NCI-H146 (cell line): ENCODE measurements at regions not wholly inside any gene's neighbourhood (a gene's known extent, or its start where the extent isn't known, plus 50 kb on each side); places are given as distances from the start of the nearest gene placed in this dataset.
"Not testable (repeated sequence)": the region's sequence is repeated elsewhere in the genome, so short reads cannot be mapped to it uniquely, and the experiment has no call there.

Source experiments
- DNase-seq: peaks from one replicate; lab custom pipeline; 2025; lab: John Stamatoyannopoulos, UW

DNA sequence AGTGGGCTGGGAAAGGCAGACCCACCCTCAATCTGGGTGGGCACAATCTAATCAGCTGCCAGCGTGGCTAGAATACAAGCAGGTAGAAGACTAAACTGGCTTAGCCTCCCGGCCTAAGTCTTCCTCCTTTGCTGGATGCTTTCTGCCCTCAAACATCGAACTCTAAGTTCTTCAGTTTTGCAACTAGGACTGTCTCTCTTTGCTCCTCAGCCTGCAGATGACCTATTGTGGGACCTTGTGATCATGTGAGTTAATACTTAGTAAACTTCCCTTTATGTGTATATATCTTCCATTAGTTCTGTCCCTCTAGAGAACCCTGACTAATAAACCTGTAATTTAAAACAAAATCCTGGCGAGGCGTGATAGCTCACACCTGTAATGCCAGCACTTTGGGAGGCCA is 51.8 kb upstream of the SLC39A8 start:
- not testable (repeated sequence) for DNase-seq

DNA sequence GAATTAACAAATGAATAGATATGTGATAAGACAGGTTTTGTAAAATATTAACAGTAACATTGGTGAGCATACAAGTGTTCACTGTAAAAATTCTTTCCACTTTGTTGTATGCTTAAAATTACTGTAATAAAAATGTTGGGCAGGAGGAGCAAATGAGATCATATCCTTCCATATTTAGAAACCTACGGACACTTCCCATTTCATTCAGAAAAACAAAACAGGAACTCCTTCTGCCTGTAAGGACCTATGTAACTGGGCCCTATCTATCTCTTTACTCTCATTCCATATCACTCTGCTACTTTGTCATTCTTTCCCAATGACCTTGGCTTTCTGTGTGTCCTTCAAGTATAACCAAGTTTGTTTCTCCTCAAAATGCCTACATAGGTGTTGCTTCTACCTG is 53.7 kb upstream of the SLC39A8 start:
- DNase-seq: no peak

GRCh38 chr4:102400898-102401297 is 55.6 kb upstream of the SLC39A8 start:
- DNase-seq: no peak

DNA sequence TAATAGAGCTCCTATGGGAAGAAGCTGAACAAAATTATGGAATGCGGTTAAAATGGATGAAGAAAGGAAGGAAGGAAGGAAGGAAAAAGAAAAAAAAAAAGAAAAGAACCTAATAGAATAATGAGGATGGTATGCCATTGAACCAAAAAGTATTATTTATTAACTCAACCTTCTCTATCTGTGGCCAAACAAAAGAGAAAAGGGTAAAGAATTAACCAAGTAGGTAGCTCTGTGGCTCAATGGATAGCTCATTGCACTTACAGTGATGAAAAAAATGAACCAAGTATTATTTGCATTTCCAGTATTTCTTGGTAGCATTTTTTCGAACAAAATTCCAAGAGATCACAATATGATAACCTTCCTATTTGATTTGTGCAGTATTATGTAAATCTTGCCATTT is 56.9 kb upstream of the SLC39A8 start:
- no peak for DNase-seq

GRCh38 chr4:102403116-102403515 is 57.8 kb upstream of the SLC39A8 start:
- no peak for DNase-seq

- DNase-seq: no peak
Measured at GRCh38 chr4:102404431-102404969, 59.2 kb upstream of the SLC39A8 start.

- DNase-seq: no peak
Measured at GRCh38 chr4:102405821-102406401, 60.6 kb upstream of the SLC39A8 start.

DNA sequence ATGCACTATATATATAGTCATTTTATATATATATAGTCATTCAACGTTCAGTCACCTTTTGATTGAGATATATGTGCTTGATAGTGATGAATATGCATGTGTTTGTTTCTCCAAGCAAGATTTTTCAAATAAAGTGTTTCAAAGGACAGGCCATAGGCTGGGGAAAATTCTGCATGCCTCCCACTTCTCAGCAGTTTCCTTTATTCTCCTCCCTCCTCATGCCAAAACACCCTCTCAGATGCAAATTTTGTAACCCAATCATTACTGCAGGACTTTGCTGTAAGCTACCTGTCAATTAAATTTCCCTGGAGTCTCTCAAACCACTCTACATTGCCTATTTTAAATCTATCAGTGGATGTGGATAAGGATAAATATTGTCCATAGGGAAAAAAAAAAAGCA is 65.6 kb upstream of the SLC39A8 start:
- not testable (repeated sequence) for DNase-seq

- DNase-seq: no peak
Measured at GRCh38 chr4:102411408-102411807, 66.1 kb upstream of the SLC39A8 start.

GRCh38 chr4:102416765-102417164 is 71.5 kb upstream of the SLC39A8 start:
- no peak for DNase-seq

DNA sequence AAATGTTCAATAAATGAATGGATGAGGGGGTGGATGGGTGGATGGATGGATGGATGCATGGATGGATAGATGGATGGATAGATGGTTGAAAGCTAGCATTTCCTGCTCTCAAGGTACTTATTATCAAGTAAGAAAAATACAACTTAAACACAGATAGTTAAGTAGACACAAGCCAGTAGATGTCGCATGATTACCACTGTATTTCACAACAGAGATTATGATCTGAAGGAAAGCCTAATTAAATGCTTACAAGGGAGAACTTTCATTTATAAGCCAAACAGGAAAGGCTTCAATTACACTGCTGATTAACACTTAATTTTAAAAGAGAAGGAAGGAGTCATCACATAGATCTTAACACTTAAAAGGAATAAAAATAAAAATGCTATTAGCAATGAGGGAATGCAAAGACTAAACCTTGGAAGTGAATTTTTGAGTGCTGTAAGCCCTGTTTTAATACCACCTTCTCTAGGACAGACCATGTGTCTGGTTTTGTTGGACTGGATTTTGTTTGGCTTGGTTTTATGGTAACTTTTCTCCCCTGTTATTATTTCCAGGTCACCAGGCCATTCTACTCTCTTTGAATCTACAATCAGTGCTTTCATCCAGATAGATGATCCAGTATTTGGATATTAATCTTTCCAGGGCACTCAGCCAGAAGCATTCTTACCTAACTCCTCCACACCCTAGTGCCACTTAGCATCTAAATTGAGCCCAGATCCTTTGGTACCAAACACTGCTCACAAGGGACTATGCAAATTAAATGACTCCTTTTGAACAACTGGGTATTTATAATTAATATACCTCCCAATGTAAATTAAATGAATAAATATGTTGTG is 75.5 kb upstream of the SLC39A8 start:
- no peak for DNase-seq

GRCh38 chr4:102422843-102423242 is 77.6 kb upstream of the SLC39A8 start:
- no peak for DNase-seq

DNA sequence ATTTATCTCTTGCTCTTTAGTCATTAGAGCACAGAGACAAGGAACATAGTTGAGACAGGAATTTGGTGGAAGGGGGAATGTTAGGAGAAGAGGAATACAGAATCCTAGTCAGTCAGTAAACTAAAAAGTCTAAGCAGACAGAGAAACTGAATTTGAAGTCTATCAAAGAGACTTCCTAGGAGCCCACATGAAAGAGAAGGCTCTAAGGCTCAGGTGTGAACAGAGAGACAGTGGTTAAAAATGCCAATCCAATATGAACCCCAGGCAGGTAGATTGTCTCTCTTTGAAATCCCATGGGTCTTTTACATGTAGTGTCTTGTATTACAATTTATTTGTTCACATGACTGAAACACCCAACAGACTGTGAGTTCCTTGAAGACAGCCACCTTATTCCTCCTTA is 77.8 kb upstream of the NFKB1 start:
- no peak for DNase-seq

DNA sequence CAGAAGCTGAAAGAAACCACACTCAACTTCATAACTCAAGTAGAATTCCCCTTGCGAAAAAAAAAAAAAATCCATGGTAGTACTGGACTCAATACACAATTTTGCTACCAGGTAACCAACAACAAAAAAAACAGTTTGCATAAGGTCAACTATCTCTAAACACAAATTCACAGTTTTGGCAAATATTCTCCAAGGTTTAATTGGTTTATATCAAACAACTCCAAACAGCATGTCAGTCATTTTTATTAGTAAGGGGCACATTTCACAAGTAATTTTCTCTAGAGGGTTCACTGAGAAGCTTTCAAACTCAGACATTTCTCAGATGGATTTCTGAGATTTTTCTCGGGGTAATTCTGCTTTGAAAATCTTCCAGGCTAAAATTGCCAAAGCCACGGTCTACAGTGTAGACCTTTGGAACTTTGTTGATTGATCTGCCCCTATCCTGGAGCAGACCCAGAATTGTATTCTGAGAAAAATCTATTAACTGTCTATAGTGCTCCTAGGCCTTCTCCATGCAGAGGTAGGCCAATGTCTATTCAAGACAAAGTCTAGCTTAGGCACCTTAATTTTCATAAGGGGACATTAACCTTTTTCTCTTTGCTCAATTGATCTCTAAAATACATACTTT is 73.7 kb upstream of the NFKB1 start:
- no peak for DNase-seq

- no peak for DNase-seq
Measured at GRCh38 chr4:102428122-102428521, 73.0 kb upstream of the NFKB1 start.

DNA sequence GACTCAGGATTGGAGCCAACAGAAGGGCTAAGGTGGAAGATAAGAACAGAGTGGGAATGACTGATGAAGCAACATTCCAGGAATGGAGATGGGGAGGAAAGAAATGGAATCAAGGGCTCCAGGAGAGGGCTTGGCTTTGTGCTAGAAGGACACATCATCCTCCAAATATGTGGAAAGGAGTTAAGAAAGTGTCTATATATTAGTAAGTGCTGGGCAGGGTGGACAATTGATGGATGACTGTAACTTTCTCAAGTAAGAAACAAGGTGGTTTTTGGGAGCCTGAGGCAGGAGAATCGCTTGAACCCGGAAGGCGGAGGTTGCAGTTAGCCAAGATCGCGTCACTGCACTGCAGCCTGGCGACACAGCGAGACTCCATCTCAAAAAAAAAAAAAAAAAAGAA is 71.6 kb upstream of the NFKB1 start:
- no peak for DNase-seq

- DNase-seq: no peak
Measured at GRCh38 chr4:102430461-102430910, 70.7 kb upstream of the NFKB1 start.

GRCh38 chr4:102431608-102431961 is 69.6 kb upstream of the NFKB1 start:
- no peak for DNase-seq

- DNase-seq: no peak
Measured at GRCh38 chr4:102437111-102437510, 64.0 kb upstream of the NFKB1 start.

GRCh38 chr4:102438396-102439235 is 62.5 kb upstream of the NFKB1 start:
- DNase-seq: no peak

DNA sequence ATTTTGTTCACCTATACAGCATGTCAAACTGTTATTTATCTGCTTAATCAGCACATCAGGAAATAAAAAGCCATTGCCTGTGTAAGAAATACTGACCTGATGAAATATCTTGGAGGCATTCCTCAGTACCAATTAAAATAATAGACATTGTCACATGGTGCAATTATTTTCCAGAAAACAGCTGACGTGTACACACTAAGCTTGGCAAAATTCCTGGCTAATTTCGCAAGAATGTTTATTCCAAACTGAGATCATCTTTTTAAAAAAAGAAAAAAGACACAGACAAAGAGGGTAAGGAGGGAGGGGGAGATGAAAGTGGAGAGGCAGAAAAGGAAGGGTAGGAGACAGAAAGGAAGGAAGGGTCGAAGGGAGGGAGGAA is 61.9 kb upstream of the NFKB1 start:
- DNase-seq: no peak

GRCh38 chr4:102439812-102440211 is 61.3 kb upstream of the NFKB1 start:
- no peak for DNase-seq
